GM12872 (cell line): ENCODE measurements at regions not wholly inside any gene's neighbourhood (a gene's known extent, or its start where the extent isn't known, plus 50 kb on each side); places are given as distances from the start of the nearest gene placed in this dataset.

Experiments used
- TF ChIP-seq, protein P1 (sequence below): IDR thresholded peaks from 3 replicates; pipeline ENCODE4 v1.5.1; 2011; ENCODE audit warnings: low read depth, mild to moderate bottlenecking, low read length, moderate library complexity; ENCODE audit not compliant: insufficient read depth

GRCh38 chr1:213783893-213784292, 203.9 kb upstream of the PROX1 start:
- TF ChIP-seq, protein P1, sequence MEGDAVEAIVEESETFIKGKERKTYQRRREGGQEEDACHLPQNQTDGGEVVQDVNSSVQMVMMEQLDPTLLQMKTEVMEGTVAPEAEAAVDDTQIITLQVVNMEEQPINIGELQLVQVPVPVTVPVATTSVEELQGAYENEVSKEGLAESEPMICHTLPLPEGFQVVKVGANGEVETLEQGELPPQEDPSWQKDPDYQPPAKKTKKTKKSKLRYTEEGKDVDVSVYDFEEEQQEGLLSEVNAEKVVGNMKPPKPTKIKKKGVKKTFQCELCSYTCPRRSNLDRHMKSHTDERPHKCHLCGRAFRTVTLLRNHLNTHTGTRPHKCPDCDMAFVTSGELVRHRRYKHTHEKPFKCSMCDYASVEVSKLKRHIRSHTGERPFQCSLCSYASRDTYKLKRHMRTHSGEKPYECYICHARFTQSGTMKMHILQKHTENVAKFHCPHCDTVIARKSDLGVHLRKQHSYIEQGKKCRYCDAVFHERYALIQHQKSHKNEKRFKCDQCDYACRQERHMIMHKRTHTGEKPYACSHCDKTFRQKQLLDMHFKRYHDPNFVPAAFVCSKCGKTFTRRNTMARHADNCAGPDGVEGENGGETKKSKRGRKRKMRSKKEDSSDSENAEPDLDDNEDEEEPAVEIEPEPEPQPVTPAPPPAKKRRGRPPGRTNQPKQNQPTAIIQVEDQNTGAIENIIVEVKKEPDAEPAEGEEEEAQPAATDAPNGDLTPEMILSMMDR, result no peak

DNA sequence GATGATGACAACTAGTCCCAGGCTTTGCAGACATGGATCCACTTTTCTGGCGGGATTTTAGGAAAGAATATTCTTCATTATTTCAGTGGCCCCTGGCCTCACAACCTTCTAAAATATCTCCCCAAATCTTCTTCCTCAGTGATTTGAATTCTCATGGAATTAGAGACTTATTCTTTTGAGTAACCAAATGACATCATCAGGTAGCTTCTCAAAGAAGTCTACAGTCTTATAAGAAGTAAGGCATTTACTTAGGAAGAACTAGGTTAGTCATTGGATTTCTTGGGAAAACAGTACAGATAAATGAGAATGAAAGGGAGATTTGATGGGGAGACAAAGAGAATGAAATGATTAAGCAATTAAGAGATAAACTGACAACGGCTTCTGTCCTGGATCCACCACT, 201.1 kb upstream of the PROX1 start:
- TF ChIP-seq, protein P1, result no peak

DNA sequence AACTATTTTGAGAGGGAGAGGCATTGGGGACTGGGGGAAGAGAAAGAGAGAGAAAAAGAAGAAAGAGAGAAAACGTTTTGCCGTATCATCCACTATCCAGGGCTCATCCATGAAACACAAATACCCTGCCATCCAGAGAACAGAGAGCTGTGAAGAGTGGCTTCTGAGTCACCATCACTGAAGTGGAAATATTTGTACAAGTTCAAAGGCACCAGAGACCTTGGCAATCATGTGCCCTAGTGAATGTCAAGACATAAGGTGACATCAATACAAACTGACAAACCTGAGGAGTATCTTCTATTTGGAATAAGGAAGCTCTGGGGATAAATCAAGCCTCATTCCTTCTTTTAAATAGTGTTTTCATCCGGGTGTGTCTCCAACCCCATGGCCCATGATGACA, 197.2 kb upstream of the PROX1 start:
- TF ChIP-seq, protein P1, result no peak

GRCh38 chr1:213793482-213794067, 194.2 kb upstream of the PROX1 start:
- TF ChIP-seq, protein P1, result no peak

DNA sequence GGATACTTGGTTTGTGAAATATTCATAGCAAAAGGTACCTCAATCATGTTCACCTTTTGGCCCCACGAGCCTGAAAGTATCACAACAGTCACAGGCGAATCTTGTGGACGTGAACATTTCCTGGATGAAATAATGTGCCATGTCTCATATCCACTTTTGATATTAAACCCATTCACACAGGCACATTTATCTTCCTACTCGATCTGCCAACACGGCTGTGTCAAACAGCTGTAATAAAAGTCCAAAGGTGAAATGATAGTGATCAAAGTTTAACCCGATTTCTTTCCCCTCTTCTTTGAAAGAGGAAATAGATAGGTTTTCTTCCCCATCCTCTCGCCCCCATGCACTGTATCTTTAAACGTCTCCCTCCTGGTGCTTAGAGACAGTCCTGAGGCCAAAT, 191.2 kb upstream of the PROX1 start:
- TF ChIP-seq, protein P1, result no peak

DNA sequence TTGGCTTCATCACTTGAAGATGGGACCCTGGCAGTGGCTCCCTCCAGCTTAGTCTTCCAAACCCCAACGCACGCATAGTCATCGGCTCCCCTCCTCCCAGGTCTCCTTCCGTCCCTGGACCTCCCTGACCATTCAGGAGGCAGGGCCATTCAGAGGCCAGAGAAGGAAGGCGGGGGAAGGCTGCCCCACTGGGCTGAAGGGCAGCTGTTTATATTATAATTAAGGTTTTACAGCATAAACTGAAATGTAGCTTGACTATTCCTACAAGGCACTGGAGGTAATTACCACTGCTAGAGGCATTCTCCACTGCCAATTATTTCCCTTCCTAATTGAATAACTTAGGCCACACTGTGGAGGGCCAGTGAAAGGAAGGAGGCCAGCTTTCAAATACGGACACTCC, 170.6 kb upstream of the PROX1 start:
- TF ChIP-seq, protein P1, result no peak

- TF ChIP-seq, protein P1, result no peak
These were observed 167.2 kb upstream of the PROX1 start for GRCh38 chr1:213820362-213821149.
